Spleen (tissue), 11 donors: ENCODE measurements at regions not wholly inside any gene's neighbourhood (a gene's known extent, or its start where the extent isn't known, plus 50 kb on each side); places are given as distances from the start of the nearest gene placed in this dataset.
A peak's percentile ranks its signal among the peaks of the same experiment; 100 is the strongest.

ENCODE experiments used
- DNase-seq: peaks from one replicate; pipeline ENCODE4 v3.0.0-alpha.2; 2020
- H3K27ac ChIP-seq, 8 donors: fragments of 200-600 bp; sonication (generic) in 7 of 8; 1 replicate in 4 of 8; 2 replicates in 4 of 8; pipeline versions ENCODE4 v1.5.0 to v1.8.0; 2016 to 2021; ENCODE audit warnings: inconsistent platforms in 4 of 8, mild to moderate bottlenecking in 4 of 8, moderate library complexity in 1 of 8
- H3K27me3 ChIP-seq, 7 donors: fragments of 200-600 bp; sonication (generic) in 6 of 7; replicated peaks in 1 of 7; 1 replicate in 4 of 7; 2 replicates in 3 of 7; pipeline versions ENCODE4 v1.5.0 to v1.8.0; 2016 to 2021; ENCODE audit warnings: inconsistent platforms in 3 of 7, mild to moderate bottlenecking in 1 of 7
- H3K36me3 ChIP-seq, 6 donors: fragments of 200-600 bp; sonication (generic) in 5 of 6; 1 replicate in 4 of 6; 2 replicates in 2 of 6; pipeline versions ENCODE4 v1.5.0 to v1.8.0; 2016 to 2021; ENCODE audit warnings: inconsistent platforms in 2 of 6
- H3K4me1 ChIP-seq, 6 donors: fragments of 200-600 bp; sonication (generic) in 5 of 6; 1 replicate in 3 of 6; 2 replicates in 3 of 6; pipeline versions ENCODE4 v1.5.0 to v1.8.0; 2016 to 2021; ENCODE audit warnings: inconsistent platforms in 3 of 6
- H3K4me3 ChIP-seq, 8 donors: fragments of 200-600 bp; sonication (generic) in 7 of 8; 1 replicate in 4 of 8; 2 replicates in 4 of 8; pipeline versions ENCODE4 v1.5.0 to v1.8.0; 2016 to 2021; ENCODE audit warnings: inconsistent platforms in 4 of 8, mild to moderate bottlenecking in 4 of 8, moderate library complexity in 2 of 8
- H3K9me3 ChIP-seq, 8 donors: fragments of 200-600 bp; sonication (generic) in 7 of 8; 1 replicate in 4 of 8; 2 replicates in 4 of 8; pipeline versions ENCODE4 v1.5.0 to v1.8.0; 2016 to 2021; ENCODE audit warnings: inconsistent platforms in 4 of 8
- CTCF ChIP-seq, 11 experiments: fragments of 200-600 bp in 7 of 11; fragments of 450-650 bp in 4 of 11; sonication (generic) in 4 of 11; IDR thresholded peaks in 8 of 11; conservative IDR thresholded peaks in 3 of 11; 1 replicate in 7 of 11; 2 replicates in 4 of 11; pipeline versions ENCODE4 v1.4.0 to v1.8.0; 2016 to 2021; ENCODE audit warnings: antibody characterized with exemption in 11 of 11, inconsistent platforms in 4 of 11, mild to moderate bottlenecking in 1 of 11
- POLR2A ChIP-seq, 3 donors: fragments of 450-650 bp; IDR thresholded peaks; one replicate each; pipeline ENCODE4 v1.5.1; 2017; ENCODE audit warnings: antibody characterized with exemption in 3 of 3, mild to moderate bottlenecking in 1 of 3
- POLR2AphosphoS5 ChIP-seq, 3 donors: sonication (generic); formaldehyde crosslinking; IDR thresholded peaks; one replicate each; pipeline ENCODE4 v1.5.1; 2017; ENCODE audit warnings: antibody characterized with exemption in 3 of 3
- WGBS, 5 donors: extraction: QIAGEN DNeasy Blood & Tissue Kit in 3 of 5; methylation state at CpG; one replicate each; pipeline versions ENCODE4 v1.1.5 to v1.1.7; 2013 to 2018; 5-methylcytosine and 5-hydroxymethylcytosine counted together
- intact Hi-C: fragments of 100-400 bp; cut with DNase I; formaldehyde crosslinking; loops from one replicate; pipeline ENCODE4 v1.15.0; 2023; ENCODE audit warnings: low total_unique reads
- donor health status: healthy with polysubstance abuse.
- donor health status: DM: no; HTN: no; CAD: no; lungs with moderate emphysema.
- donor health status: DM: no; HTN: no; CAD: no.
- donor health status: Bipolar disorder and iron deficiency.
- donor health status: healthy.
- donor health status: DM: no; HTN: no; CAD: no.
- donor health status: DM: yes; HTN: yes; CAD: no.

DNA sequence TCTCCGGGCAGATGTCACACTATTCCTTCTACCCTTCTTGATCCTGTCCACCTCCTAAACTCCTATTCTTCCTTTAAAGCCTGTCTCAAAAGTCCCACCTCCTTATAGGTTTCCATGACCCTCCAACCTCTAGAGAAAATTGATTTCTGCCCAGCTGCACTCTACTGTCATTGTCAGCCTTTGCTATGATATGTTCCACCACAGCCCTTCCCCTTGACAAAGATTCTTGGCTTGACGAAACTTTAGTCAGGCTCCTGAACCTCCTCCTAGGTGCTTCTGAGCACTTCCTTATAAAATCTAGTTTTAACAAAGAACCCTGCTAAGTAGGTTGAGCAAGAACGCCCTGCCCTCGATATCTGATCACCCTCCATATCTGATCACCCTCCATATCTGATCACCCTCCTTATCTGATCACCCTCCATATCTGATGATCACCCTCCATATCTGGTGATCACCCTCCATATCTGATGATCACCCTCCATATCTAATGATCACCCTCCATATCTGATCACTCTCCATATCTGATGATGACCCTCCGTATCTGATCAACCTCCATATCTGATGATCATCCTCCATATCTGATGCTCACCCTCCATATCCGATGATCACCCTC lies 103.2 kb downstream of the RIN2 start:
- WGBS, 5 donors = 86 to 91% (median 90%) methylated on average over 6 of the region's 6 CpGs
- no peaks in the 10 kb centered on the region for H3K9me3 ChIP-seq
- no peak for TF ChIP-seq POLR2AphosphoS5 (IDR thresholded peaks at IDR 0.05)
- TF ChIP-seq CTCF (IDR thresholded peaks at IDR 0.05 in 8 of 11, conservative IDR thresholded peaks at IDR 0.05 in 3 of 11) = no peak
- no peak for TF ChIP-seq POLR2A (IDR thresholded peaks at IDR 0.05)

GRCh38 chr20:19864130-19864529 lies 106.1 kb downstream of the RIN2 start:
- DNase-seq = no peak
- WGBS, 5 donors = 49 to 63% (median 55%) methylated on average over 3 of the region's 3 CpGs
- Histone ChIP-seq H3K4me1 (peaks cover 0 to 18% (median 3%) of the 10 kb centered on the region in 6 donors), H3K36me3 (no peaks in the 10 kb centered on the region), H3K9me3 (no peaks in the 10 kb centered on the region), H3K4me3 (no peak overlapping the region), H3K27ac (no peak overlapping the region), H3K27me3 (no peaks in the 10 kb centered on the region)
- intact Hi-C loops = no loop called here
- TF ChIP-seq POLR2AphosphoS5 (IDR thresholded peaks at IDR 0.05) = no peak
- TF ChIP-seq CTCF (IDR thresholded peaks at IDR 0.05 in 8 of 11, conservative IDR thresholded peaks at IDR 0.05 in 3 of 11) = no peak
- no peak for TF ChIP-seq POLR2A (IDR thresholded peaks at IDR 0.05)

More for the DNA sequence above, 103.2 kb downstream of the RIN2 start:
- Histone ChIP-seq H3K36me3 (no peaks in the 10 kb centered on the region), H3K27me3 (no peaks in the 10 kb centered on the region), H3K4me1 (no peaks in the 10 kb centered on the region), H3K27ac (no peak overlapping the region), H3K4me3 (no peak overlapping the region)
- intact Hi-C loops = no loop called here
- DNase-seq = no peak

DNA sequence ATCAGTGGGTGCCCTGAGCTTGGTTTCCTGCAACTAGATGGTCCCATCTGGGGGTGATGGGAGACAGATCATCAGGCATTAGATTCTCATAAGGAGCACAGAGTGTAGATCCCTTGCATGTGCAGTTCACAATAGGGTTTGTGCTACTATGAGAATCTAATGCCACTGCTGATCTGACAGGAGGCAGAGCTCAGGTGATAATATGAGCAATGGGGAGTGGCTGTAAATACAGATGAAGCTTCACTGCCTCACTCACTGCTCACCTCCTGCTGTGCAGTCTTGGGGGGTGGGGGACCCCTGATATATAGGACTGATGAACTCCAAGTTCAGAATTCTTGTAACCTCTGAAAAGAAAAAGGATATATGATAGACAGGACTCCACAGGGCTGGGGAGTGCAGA lies 108.0 kb downstream of the RIN2 start:
- DNase-seq = no peak
- TF ChIP-seq CTCF (IDR thresholded peaks at IDR 0.05 in 8 of 11, conservative IDR thresholded peaks at IDR 0.05 in 3 of 11) (no peak), POLR2A (IDR thresholded peaks at IDR 0.05) (no peak), POLR2AphosphoS5 (IDR thresholded peaks at IDR 0.05) (no peak)
- Histone ChIP-seq H3K4me1 (peaks cover 0 to 18% (median 3%) of the 10 kb centered on the region in 6 donors), H3K27ac (no peak overlapping the region), H3K36me3 (no peaks in the 10 kb centered on the region), H3K27me3 (no peaks in the 10 kb centered on the region), H3K4me3 (no peak overlapping the region), H3K9me3 (no peaks in the 10 kb centered on the region)
- intact Hi-C loops = no loop called here

GRCh38 chr20:19867074-19867473 lies 109.0 kb downstream of the RIN2 start:
- TF ChIP-seq POLR2A (IDR thresholded peaks at IDR 0.05) (no peak), CTCF (IDR thresholded peaks at IDR 0.05 in 8 of 11, conservative IDR thresholded peaks at IDR 0.05 in 3 of 11) (no peak), POLR2AphosphoS5 (IDR thresholded peaks at IDR 0.05) (no peak)
- Histone ChIP-seq H3K27me3 (no peaks in the 10 kb centered on the region), H3K36me3 (no peaks in the 10 kb centered on the region), H3K4me1 (peaks cover 0 to 18% (median 3%) of the 10 kb centered on the region in 6 donors), H3K9me3 (peaks cover 0 to 6% (median 0%) of the 10 kb centered on the region in 8 donors), H3K4me3 (no peak overlapping the region), H3K27ac (peak overlapping the region in 2 of 8 donors; percentile 47 to 72)
- intact Hi-C loops = no loop called here
- 52 to 84% (median 73%) methylated on average over 2 of the region's 2 CpGs for WGBS, 5 donors
- no peak for DNase-seq
